Lower leg skin (tissue), 4 donors: ENCODE measurements at regions not wholly inside any gene's neighbourhood (a gene's known extent, or its start where the extent isn't known, plus 50 kb on each side); places are given as distances from the start of the nearest gene placed in this dataset.
A peak's percentile ranks its signal among the peaks of the same experiment; 100 is the strongest.

Experiments used
- DNase-seq, 2 donors: peaks; one replicate each; pipeline ENCODE4 v3.0.0-alpha.2; 2019; ENCODE audit warnings: low spot score in 2 of 2
- H3K4me3 ChIP-seq: fragments of 200-600 bp; sonication (generic); 2 replicates; pipeline ENCODE4 v1.5.1; 2017; ENCODE audit warnings: mild to moderate bottlenecking, low read depth; ENCODE audit not compliant: poor library complexity, severe bottlenecking
- CTCF ChIP-seq, 3 donors: fragments of 450-650 bp; IDR thresholded peaks; one replicate each; pipeline ENCODE4 v1.5.1; 2016; ENCODE audit warnings: antibody characterized with exemption in 3 of 3, mild to moderate bottlenecking in 3 of 3, moderate library complexity in 2 of 3
- POLR2A ChIP-seq, 2 donors: fragments of 450-650 bp; IDR thresholded peaks; one replicate each; pipeline ENCODE4 v1.6.1; 2016 to 2017; ENCODE audit warnings: antibody characterized with exemption in 2 of 2, mild to moderate bottlenecking in 1 of 2, moderate library complexity in 1 of 2
- WGBS, 2 donors: methylation state at CpG; one replicate each; pipeline ENCODE4 v1.1.5; 2018; 5-methylcytosine and 5-hydroxymethylcytosine counted together
- intact Hi-C: fragments of 100-400 bp; cut with DNase I; formaldehyde crosslinking; loops from one replicate; pipeline ENCODE4 v1.15.0; 2023; ENCODE audit warnings: low total_unique reads

- WGBS, 2 donors, result 79 to 82% methylated on average over 7 of the region's 7 CpGs
- TF ChIP-seq CTCF (IDR thresholded peaks at IDR 0.05) (no peak), POLR2A (IDR thresholded peaks at IDR 0.05) (no peak)
- intact Hi-C loops, result loop anchor here (10.0 kb wide), 1 partner anchor 431 kb away; no protein-coding TSS in a partner anchor
- DNase-seq, result no peak
- no peak overlapping the region for H3K4me3 ChIP-seq
Measured at GRCh38 chr15:25936004-25936403, 72.9 kb upstream of the ATP10A start.

- peak; percentile 49 to 92 for DNase-seq
- no peak overlapping the region for H3K4me3 ChIP-seq
- TF ChIP-seq CTCF (IDR thresholded peaks at IDR 0.05) (no peak), POLR2A (IDR thresholded peaks at IDR 0.05) (no peak)
- intact Hi-C loops, result loop anchor here (10.0 kb wide), 1 partner anchor 429 kb away; no protein-coding TSS in a partner anchor
- 8 to 12% methylated on average over 23 of the region's 23 CpGs for WGBS, 2 donors
Measured at GRCh38 chr15:25933456-25934158, 70.5 kb upstream of the ATP10A start.

GRCh38 chr15:25932696-25933095 is 69.6 kb upstream of the ATP10A start:
- H3K4me3 ChIP-seq, result no peak overlapping the region
- no peak for DNase-seq
- intact Hi-C loops, result loop anchor here (10.0 kb wide), 1 partner anchor 428 kb away; no protein-coding TSS in a partner anchor
- TF ChIP-seq CTCF (IDR thresholded peaks at IDR 0.05), result no peak
- TF ChIP-seq POLR2A (IDR thresholded peaks at IDR 0.05), result no peak
- 83 to 84% methylated on average over 8 of the region's 8 CpGs for WGBS, 2 donors

GRCh38 chr15:25931851-25932250 is 68.7 kb upstream of the ATP10A start:
- TF ChIP-seq CTCF (IDR thresholded peaks at IDR 0.05), result no peak
- TF ChIP-seq POLR2A (IDR thresholded peaks at IDR 0.05), result no peak
- intact Hi-C loops, result loop anchor here (10.0 kb wide), 1 partner anchor 427 kb away; no protein-coding TSS in a partner anchor
- WGBS, 2 donors, result 84 to 89% methylated on average over 1 of the region's 1 CpG
- DNase-seq, result no peak
- no peak overlapping the region for H3K4me3 ChIP-seq

- 71% methylated on average over 2 of the region's 2 CpGs; no CpG with 5 or more reads in 1 of the 2 donors for WGBS, 2 donors
- intact Hi-C loops, result loop anchor here (10.0 kb wide), 1 partner anchor 426 kb away; no protein-coding TSS in a partner anchor
- TF ChIP-seq CTCF (IDR thresholded peaks at IDR 0.05), result no peak
- no peak for TF ChIP-seq POLR2A (IDR thresholded peaks at IDR 0.05)
Measured at GRCh38 chr15:25930931-25931330, 67.8 kb upstream of the ATP10A start.

More at GRCh38 chr15:25930931-25931330, 67.8 kb upstream of the ATP10A start:
- DNase-seq, result no peak
- H3K4me3 ChIP-seq, result no peak overlapping the region
